ENCODE measurements at regions not wholly inside any gene's neighbourhood (a gene's known extent, or its start where the extent isn't known, plus 50 kb on each side); places are given as distances from the start of the nearest gene placed in this dataset.
"Not testable (repeated sequence)": the region's sequence is repeated elsewhere in the genome, so short reads cannot be mapped to it uniquely, and the experiment has no call there.

GRCh38 chr4:49213250-49213649, 227.2 kb downstream of the CWH43 start:
- not testable (repeated sequence) for H3K27me3 Mint-ChIP-seq; H3K27ac ChIP-seq (ENCODE audit: insufficient read depth, low read length, poor library complexity, severe bottlenecking); DNase-seq; H3K4me3 ChIP-seq (ENCODE audit: low read depth, low read length); ATAC-seq (ENCODE audit: low read depth in 2 of 2); H3K27me3 ChIP-seq (ENCODE audit: control insufficient read depth, insufficient read depth, low read length); H3K4me3 Mint-ChIP-seq; H3K36me3 Mint-ChIP-seq; H3K27ac Mint-ChIP-seq; H3K4me1 ChIP-seq (ENCODE audit: control insufficient read depth, insufficient read depth, low read length, poor library complexity, severe bottlenecking); H3K36me3 ChIP-seq (ENCODE audit: control insufficient read depth, insufficient read depth, low read length); H3K4me1 Mint-ChIP-seq
- peaks cover 0 to 36% (median 11%) of the 10 kb centered on the region in 7 donors for H3K9me3 Mint-ChIP-seq
- peaks cover 0 to 19% of the 10 kb centered on the region in 2 experiments for H3K9me3 ChIP-seq (ENCODE audit: control insufficient read depth in 2 of 2, low read length in 2 of 2)

GRCh38 chr4:49213750-49214149, 227.7 kb downstream of the CWH43 start:
- not testable (repeated sequence) for H3K4me1 ChIP-seq (ENCODE audit: control insufficient read depth, insufficient read depth, low read length, poor library complexity, severe bottlenecking); H3K27me3 ChIP-seq (ENCODE audit: control insufficient read depth, insufficient read depth, low read length); H3K27ac ChIP-seq (ENCODE audit: insufficient read depth, low read length, poor library complexity, severe bottlenecking); ATAC-seq (ENCODE audit: low read depth in 2 of 2); H3K36me3 ChIP-seq (ENCODE audit: control insufficient read depth, insufficient read depth, low read length); H3K4me1 Mint-ChIP-seq; H3K27me3 Mint-ChIP-seq; H3K4me3 Mint-ChIP-seq; H3K36me3 Mint-ChIP-seq; DNase-seq; H3K27ac Mint-ChIP-seq; H3K4me3 ChIP-seq (ENCODE audit: low read depth, low read length)
- peaks cover 0 to 36% (median 11%) of the 10 kb centered on the region in 7 donors for H3K9me3 Mint-ChIP-seq
- H3K9me3 ChIP-seq (ENCODE audit: control insufficient read depth in 2 of 2, low read length in 2 of 2) = peaks cover 0 to 19% of the 10 kb centered on the region in 2 experiments

DNA sequence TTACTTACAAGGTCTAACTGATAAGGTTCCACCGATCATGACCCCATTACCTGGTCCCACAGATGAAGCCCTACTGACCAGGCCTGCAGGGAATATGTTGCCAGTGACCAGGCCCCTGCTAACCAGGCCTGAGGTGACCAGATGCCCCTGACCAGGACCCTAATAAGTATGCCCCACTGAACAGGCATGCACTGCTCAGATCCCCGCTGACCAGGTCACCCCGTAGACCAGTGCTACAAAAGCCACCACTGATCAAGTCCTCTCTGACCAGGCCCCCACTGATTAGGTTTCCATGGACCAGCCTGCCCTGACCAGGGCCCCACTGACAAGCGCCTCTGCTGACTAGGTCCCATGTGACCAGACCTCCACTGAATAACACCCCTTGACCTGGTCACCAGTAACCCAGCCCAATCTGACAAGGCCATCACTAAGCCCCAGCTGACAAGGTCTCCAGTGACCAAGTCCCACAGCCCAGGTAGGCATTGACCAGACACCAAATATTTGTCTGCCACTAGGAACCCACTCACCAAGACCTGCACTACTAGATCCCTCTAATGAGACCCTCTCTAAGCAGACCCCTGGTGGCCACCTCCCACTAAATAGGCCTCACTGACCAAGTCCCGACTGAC, 228.5 kb downstream of the CWH43 start:
- not testable (repeated sequence) for H3K27ac Mint-ChIP-seq; ATAC-seq (ENCODE audit: low read depth in 2 of 2); H3K4me3 ChIP-seq (ENCODE audit: low read depth, low read length); H3K27me3 ChIP-seq (ENCODE audit: control insufficient read depth, insufficient read depth, low read length); H3K36me3 Mint-ChIP-seq; H3K4me1 Mint-ChIP-seq; H3K4me1 ChIP-seq (ENCODE audit: control insufficient read depth, insufficient read depth, low read length, poor library complexity, severe bottlenecking); H3K4me3 Mint-ChIP-seq; H3K36me3 ChIP-seq (ENCODE audit: control insufficient read depth, insufficient read depth, low read length); DNase-seq; H3K27me3 Mint-ChIP-seq; H3K27ac ChIP-seq (ENCODE audit: insufficient read depth, low read length, poor library complexity, severe bottlenecking)
- H3K9me3 ChIP-seq (ENCODE audit: control insufficient read depth in 2 of 2, low read length in 2 of 2) = peaks cover 0 to 19% of the 10 kb centered on the region in 2 experiments
- peaks cover 4 to 40% (median 14%) of the 10 kb centered on the region in 7 donors for H3K9me3 Mint-ChIP-seq

- ATAC-seq (ENCODE audit: low read depth in 2 of 2); H3K4me3 Mint-ChIP-seq; H3K4me3 ChIP-seq (ENCODE audit: low read depth, low read length); H3K27ac ChIP-seq (ENCODE audit: insufficient read depth, low read length, poor library complexity, severe bottlenecking); H3K36me3 Mint-ChIP-seq; H3K4me1 ChIP-seq (ENCODE audit: control insufficient read depth, insufficient read depth, low read length, poor library complexity, severe bottlenecking); H3K27me3 Mint-ChIP-seq; H3K36me3 ChIP-seq (ENCODE audit: control insufficient read depth, insufficient read depth, low read length); H3K27ac Mint-ChIP-seq; DNase-seq; H3K4me1 Mint-ChIP-seq; H3K27me3 ChIP-seq (ENCODE audit: control insufficient read depth, insufficient read depth, low read length): not testable (repeated sequence)
- peaks cover 4 to 39% (median 14%) of the 10 kb centered on the region in 7 donors for H3K9me3 Mint-ChIP-seq
- H3K9me3 ChIP-seq (ENCODE audit: control insufficient read depth in 2 of 2, low read length in 2 of 2) = peaks cover 0 to 19% of the 10 kb centered on the region in 2 experiments
Observed at GRCh38 chr4:49215082-49215479, 229.0 kb downstream of the CWH43 start.

GRCh38 chr4:49216606-49217005, 230.5 kb downstream of the CWH43 start:
- not testable (repeated sequence) for H3K4me3 ChIP-seq (ENCODE audit: low read depth, low read length); H3K36me3 ChIP-seq (ENCODE audit: control insufficient read depth, insufficient read depth, low read length); H3K27ac ChIP-seq (ENCODE audit: insufficient read depth, low read length, poor library complexity, severe bottlenecking); H3K36me3 Mint-ChIP-seq; DNase-seq; ATAC-seq (ENCODE audit: low read depth in 2 of 2); H3K27me3 ChIP-seq (ENCODE audit: control insufficient read depth, insufficient read depth, low read length); H3K4me1 ChIP-seq (ENCODE audit: control insufficient read depth, insufficient read depth, low read length, poor library complexity, severe bottlenecking); H3K27me3 Mint-ChIP-seq; H3K4me3 Mint-ChIP-seq; H3K4me1 Mint-ChIP-seq; H3K27ac Mint-ChIP-seq
- peaks cover 0 to 23% of the 10 kb centered on the region in 2 experiments for H3K9me3 ChIP-seq (ENCODE audit: control insufficient read depth in 2 of 2, low read length in 2 of 2)
- H3K9me3 Mint-ChIP-seq = peaks cover 8 to 49% (median 15%) of the 10 kb centered on the region in 7 donors

- no peaks in the 10 kb centered on the region for H3K27me3 Mint-ChIP-seq
- ATAC-seq (ENCODE audit: low read depth in 2 of 2) (no peak), DNase-seq (no peak)
- Histone ChIP-seq H3K4me1 (ENCODE audit: control insufficient read depth, insufficient read depth, low read length, poor library complexity, severe bottlenecking) (no peaks in the 10 kb centered on the region), H3K27me3 (ENCODE audit: control insufficient read depth, insufficient read depth, low read length) (no peaks in the 10 kb centered on the region), H3K4me3 (ENCODE audit: low read depth, low read length) (no peak overlapping the region), H3K27ac (ENCODE audit: insufficient read depth, low read length, poor library complexity, severe bottlenecking) (no peak overlapping the region), H3K9me3 (ENCODE audit: control insufficient read depth in 2 of 2, low read length in 2 of 2) (peaks cover 3 to 23% of the 10 kb centered on the region in 2 experiments), H3K36me3 (ENCODE audit: control insufficient read depth, insufficient read depth, low read length) (no peaks in the 10 kb centered on the region)
- H3K4me3 Mint-ChIP-seq = no peak overlapping the region
- H3K4me1 Mint-ChIP-seq = no peaks in the 10 kb centered on the region
- H3K36me3 Mint-ChIP-seq = no peaks in the 10 kb centered on the region
- H3K27ac Mint-ChIP-seq = no peak overlapping the region
- H3K9me3 Mint-ChIP-seq = peaks cover 9 to 49% (median 19%) of the 10 kb centered on the region in 7 donors
Observed at GRCh38 chr4:49217492-49217891, 231.4 kb downstream of the CWH43 start.

DNA sequence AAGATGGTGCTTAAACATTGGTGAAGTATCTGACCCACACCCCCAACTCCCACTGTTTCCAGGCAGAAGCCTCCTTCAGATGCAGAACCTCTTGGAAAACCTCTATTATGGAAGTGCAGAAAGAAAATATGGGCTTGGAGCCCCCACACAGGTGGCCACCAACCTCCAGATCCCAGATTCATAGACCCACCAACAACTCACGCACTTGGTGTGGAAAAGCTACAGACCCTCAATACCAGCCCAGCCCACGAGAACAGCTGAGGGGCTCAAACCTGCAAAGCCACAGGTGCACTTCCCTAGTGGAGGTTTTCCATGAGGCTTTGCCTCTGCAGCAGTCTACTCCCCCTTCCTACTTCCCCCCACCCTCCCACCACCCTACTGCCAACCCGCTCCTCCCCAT, 232.0 kb downstream of the CWH43 start:
- ATAC-seq (ENCODE audit: low read depth in 2 of 2); H3K4me3 Mint-ChIP-seq: not testable (repeated sequence)
- peaks cover 9 to 52% (median 19%) of the 10 kb centered on the region in 7 donors for H3K9me3 Mint-ChIP-seq

DNA sequence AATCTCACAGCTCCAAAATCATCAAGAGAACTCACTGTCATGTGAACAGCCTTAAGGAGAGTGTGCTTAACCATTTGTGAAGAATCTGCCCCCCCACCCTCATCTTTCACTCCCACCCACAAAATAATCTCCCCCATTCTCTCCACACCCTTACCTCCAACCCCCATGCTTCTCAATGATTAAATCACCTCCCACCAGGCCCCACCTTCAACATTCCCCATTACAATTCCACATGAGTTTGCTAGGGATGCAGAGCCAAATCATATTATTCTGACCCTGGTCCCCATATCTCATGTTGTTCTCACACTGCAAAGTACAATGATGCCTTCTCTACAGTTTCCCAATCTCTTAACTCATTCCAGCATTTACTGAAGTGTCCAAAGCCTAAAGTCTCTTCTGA, 232.9 kb downstream of the CWH43 start:
- H3K27me3 Mint-ChIP-seq; H3K4me3 Mint-ChIP-seq; H3K27ac ChIP-seq (ENCODE audit: insufficient read depth, low read length, poor library complexity, severe bottlenecking); H3K27ac Mint-ChIP-seq; H3K4me1 Mint-ChIP-seq; H3K36me3 Mint-ChIP-seq; H3K27me3 ChIP-seq (ENCODE audit: control insufficient read depth, insufficient read depth, low read length); DNase-seq; H3K4me1 ChIP-seq (ENCODE audit: control insufficient read depth, insufficient read depth, low read length, poor library complexity, severe bottlenecking); H3K4me3 ChIP-seq (ENCODE audit: low read depth, low read length); ATAC-seq (ENCODE audit: low read depth in 2 of 2); H3K36me3 ChIP-seq (ENCODE audit: control insufficient read depth, insufficient read depth, low read length): not testable (repeated sequence)
- H3K9me3 Mint-ChIP-seq = peaks cover 10 to 52% (median 19%) of the 10 kb centered on the region in 7 donors
- peaks cover 3 to 19% of the 10 kb centered on the region in 2 experiments for H3K9me3 ChIP-seq (ENCODE audit: control insufficient read depth in 2 of 2, low read length in 2 of 2)

More for the DNA sequence above, 232.0 kb downstream of the CWH43 start:
- not testable (repeated sequence) for H3K27ac ChIP-seq (ENCODE audit: insufficient read depth, low read length, poor library complexity, severe bottlenecking); H3K4me1 Mint-ChIP-seq; H3K27ac Mint-ChIP-seq; H3K4me3 ChIP-seq (ENCODE audit: low read depth, low read length); H3K27me3 ChIP-seq (ENCODE audit: control insufficient read depth, insufficient read depth, low read length); H3K27me3 Mint-ChIP-seq; H3K36me3 ChIP-seq (ENCODE audit: control insufficient read depth, insufficient read depth, low read length); DNase-seq; H3K4me1 ChIP-seq (ENCODE audit: control insufficient read depth, insufficient read depth, low read length, poor library complexity, severe bottlenecking); H3K36me3 Mint-ChIP-seq
- H3K9me3 ChIP-seq (ENCODE audit: control insufficient read depth in 2 of 2, low read length in 2 of 2) = peaks cover 3 to 23% of the 10 kb centered on the region in 2 experiments
